Neural crest cell (in vitro differentiated cells): ENCODE measurements at regions not wholly inside any gene's neighbourhood (a gene's known extent, or its start where the extent isn't known, plus 50 kb on each side); places are given as distances from the start of the nearest gene placed in this dataset.

Experiments used
- DNase-seq: peaks from one replicate; pipeline ENCODE4 v3.0.0; 2021; ENCODE audit warnings: low read depth, mixed read lengths, low spot score
- H3K27ac Mint-ChIP-seq: one replicate; pipeline ENCODE4 v1.8.0; 2021; ENCODE audit warnings: mild to moderate bottlenecking, mixed read lengths; ENCODE audit not compliant: unreplicated experiment
- H3K27me3 Mint-ChIP-seq: 2 replicates; pipeline ENCODE4 v1.8.0; 2021; ENCODE audit warnings: low read depth, mild to moderate bottlenecking, mixed read lengths
- H3K36me3 Mint-ChIP-seq: 2 replicates; pipeline ENCODE4 v1.8.0; 2021; ENCODE audit warnings: low read depth, mild to moderate bottlenecking, mixed read lengths
- H3K4me1 Mint-ChIP-seq: 2 replicates; pipeline ENCODE4 v1.8.0; 2021; ENCODE audit warnings: mixed read lengths
- H3K4me3 Mint-ChIP-seq: one replicate; pipeline ENCODE4 v1.8.0; 2021; ENCODE audit warnings: mild to moderate bottlenecking, mixed read lengths
- H3K9me3 Mint-ChIP-seq: 2 replicates; pipeline ENCODE4 v1.8.0; 2021; ENCODE audit warnings: mixed read lengths
- TF ChIP-seq, protein P1 (sequence below): fragments of 200-600 bp; sonication (generic); conservative IDR thresholded peaks from 2 replicates; pipeline ENCODE4 v1.5.0; 2021; ENCODE audit warnings: antibody characterized with exemption, mild to moderate bottlenecking

DNA sequence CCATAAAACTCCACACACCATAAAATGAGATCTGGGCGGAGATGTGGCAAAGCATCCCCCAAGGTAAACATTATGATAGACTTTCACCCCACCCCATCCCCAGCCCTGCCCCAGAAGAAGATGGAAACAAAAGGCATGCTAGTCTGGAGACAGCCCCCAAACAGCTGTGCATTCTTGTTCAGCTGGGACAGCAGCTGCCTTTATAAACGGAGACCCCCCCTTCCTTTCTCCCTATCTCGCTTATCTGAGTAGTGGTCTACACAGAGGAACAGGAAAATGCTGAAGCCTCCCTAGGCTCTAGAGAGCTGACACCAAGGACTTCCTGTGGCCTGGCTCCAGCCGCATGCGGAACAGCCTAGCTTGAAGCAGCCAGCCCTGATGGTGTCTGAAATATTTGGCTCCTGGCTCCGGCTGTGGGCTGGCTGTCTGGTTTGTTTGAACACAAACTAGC, 190.3 kb upstream of the ANKFN1 start:
- Mint-ChIP-seq H3K36me3 (no peaks in the 10 kb centered on the region), H3K4me1 (peaks cover 5% of the 10 kb centered on the region), H3K4me3 (no peak overlapping the region), H3K27me3 (peaks cover 18% of the 10 kb centered on the region), H3K27ac (no peak overlapping the region), H3K9me3 (peaks cover 4% of the 10 kb centered on the region)
- no peak for DNase-seq
- TF ChIP-seq, protein P1, sequence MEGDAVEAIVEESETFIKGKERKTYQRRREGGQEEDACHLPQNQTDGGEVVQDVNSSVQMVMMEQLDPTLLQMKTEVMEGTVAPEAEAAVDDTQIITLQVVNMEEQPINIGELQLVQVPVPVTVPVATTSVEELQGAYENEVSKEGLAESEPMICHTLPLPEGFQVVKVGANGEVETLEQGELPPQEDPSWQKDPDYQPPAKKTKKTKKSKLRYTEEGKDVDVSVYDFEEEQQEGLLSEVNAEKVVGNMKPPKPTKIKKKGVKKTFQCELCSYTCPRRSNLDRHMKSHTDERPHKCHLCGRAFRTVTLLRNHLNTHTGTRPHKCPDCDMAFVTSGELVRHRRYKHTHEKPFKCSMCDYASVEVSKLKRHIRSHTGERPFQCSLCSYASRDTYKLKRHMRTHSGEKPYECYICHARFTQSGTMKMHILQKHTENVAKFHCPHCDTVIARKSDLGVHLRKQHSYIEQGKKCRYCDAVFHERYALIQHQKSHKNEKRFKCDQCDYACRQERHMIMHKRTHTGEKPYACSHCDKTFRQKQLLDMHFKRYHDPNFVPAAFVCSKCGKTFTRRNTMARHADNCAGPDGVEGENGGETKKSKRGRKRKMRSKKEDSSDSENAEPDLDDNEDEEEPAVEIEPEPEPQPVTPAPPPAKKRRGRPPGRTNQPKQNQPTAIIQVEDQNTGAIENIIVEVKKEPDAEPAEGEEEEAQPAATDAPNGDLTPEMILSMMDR = no peak

DNA sequence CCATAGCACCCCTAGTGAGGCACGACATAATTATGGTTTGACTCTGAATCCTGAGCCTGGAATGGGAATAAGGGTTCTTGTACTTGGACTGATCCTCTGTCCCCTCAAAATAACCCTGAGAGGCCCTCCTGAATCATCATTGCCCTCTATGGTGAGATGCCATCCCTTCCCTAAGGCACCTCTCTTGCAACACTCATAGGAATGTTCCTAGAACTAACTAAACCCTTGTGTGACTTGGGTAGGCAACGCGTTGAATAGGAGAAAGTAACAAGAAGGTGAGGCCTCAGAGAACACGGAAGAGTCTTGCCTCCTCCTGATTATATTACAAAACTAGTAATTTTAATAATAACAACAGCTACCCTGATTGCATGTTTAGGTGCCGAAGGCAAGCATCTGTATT, 189.1 kb upstream of the ANKFN1 start:
- Mint-ChIP-seq H3K27me3 (peaks cover 8% of the 10 kb centered on the region), H3K9me3 (peaks cover 4% of the 10 kb centered on the region)

DNA sequence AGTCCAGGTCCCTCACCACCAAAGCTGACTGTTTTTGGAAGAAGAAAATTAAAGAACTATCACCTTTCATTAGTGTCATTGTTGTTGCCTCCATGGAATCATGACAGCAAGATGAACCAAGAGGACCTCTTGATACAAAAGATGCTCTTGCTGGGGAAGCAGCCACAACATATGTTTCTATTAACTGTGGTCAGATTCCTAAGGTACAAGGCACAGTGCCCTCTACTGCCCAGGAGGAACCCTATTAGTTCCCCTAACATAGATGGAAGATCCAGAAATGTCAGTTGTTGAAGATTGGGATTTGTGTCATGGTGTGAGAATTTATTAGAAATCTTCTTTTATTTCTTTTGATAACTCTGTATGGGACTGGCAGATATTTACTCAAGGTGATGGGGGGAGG, 188.2 kb upstream of the ANKFN1 start:
- Mint-ChIP-seq H3K27me3 (peaks cover 7% of the 10 kb centered on the region), H3K36me3 (no peaks in the 10 kb centered on the region), H3K27ac (no peak overlapping the region), H3K4me1 (no peaks in the 10 kb centered on the region), H3K9me3 (peaks cover 4% of the 10 kb centered on the region), H3K4me3 (no peak overlapping the region)
- TF ChIP-seq, protein P1 = no peak
- no peak for DNase-seq

More for the DNA sequence above, 189.1 kb upstream of the ANKFN1 start:
- no peaks in the 10 kb centered on the region for H3K36me3 Mint-ChIP-seq
- TF ChIP-seq, protein P1 = no peak
- no peak overlapping the region for H3K4me3 Mint-ChIP-seq
- H3K27ac Mint-ChIP-seq = no peak overlapping the region
- no peak for DNase-seq
- no peaks in the 10 kb centered on the region for H3K4me1 Mint-ChIP-seq

DNA sequence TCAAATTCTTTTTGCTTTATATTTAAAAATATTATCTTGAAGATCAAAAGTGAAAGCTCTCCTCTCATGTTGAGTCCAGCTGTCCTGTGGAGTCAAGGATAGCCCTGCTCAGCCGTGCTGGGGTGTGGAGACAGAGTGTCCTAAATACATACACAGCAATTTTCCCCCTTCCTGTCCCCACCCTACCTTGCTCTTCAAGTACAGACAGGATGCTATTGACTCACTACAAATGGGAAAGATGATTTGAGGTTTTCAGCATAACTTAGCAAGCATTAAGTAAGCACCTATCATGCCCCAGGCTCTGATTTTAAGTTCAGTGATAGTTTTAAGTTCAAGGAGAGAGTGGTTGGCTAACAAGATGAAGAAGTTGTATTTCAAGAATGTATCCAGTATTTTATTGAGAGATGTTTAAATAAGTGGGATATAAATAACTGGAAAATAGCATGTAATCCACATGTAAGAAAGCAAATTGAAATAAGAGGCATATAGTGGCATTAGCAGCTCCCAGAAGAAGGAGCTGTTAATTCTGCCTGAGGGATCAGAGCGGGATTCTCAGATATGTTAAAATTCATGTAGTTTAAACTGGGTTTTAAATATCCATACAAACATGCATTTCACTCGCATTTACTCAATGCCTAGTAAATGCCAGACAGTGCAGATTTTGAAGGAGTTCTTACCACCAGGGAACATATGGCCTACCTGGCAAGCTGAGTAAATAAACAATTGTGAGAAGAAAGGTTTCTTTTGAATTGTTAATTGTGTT, 183.5 kb upstream of the ANKFN1 start:
- TF ChIP-seq, protein P1 = no peak
- DNase-seq = no peak
- peaks cover 4% of the 10 kb centered on the region for H3K9me3 Mint-ChIP-seq
- H3K4me1 Mint-ChIP-seq = no peaks in the 10 kb centered on the region
- no peak overlapping the region for H3K4me3 Mint-ChIP-seq
- peaks cover 2% of the 10 kb centered on the region for H3K27me3 Mint-ChIP-seq
- H3K27ac Mint-ChIP-seq = no peak overlapping the region
- no peaks in the 10 kb centered on the region for H3K36me3 Mint-ChIP-seq

DNA sequence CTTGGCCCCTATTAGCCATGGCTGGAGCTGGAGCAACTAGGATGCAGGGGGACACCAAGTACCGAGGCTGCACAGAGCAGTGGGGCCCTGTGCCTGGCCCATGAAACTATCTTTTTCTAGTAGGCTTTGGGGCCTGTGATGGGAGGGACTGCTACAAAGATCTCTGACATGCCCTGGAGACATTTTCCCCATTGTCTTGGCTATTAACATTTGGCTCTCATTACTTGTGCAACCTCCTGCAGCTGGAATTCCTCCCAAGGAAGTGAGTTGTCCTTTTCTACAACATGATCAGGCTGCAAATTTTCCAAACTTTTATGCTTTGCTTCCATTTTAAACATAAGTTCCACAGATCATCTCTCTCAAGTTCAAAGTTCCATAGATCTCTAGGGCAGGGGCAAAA, 174.7 kb upstream of the ANKFN1 start:
- Mint-ChIP-seq H3K4me3 (no peak overlapping the region), H3K4me1 (no peaks in the 10 kb centered on the region), H3K27me3 (no peaks in the 10 kb centered on the region), H3K27ac (no peak overlapping the region), H3K36me3 (no peaks in the 10 kb centered on the region), H3K9me3 (peaks cover 6% of the 10 kb centered on the region)
- TF ChIP-seq, protein P1 = no peak
- DNase-seq = no peak
